ENCODE measurements at regions not wholly inside any gene's neighbourhood (a gene's known extent, or its start where the extent isn't known, plus 50 kb on each side); places are given as distances from the start of the nearest gene placed in this dataset.

DNA sequence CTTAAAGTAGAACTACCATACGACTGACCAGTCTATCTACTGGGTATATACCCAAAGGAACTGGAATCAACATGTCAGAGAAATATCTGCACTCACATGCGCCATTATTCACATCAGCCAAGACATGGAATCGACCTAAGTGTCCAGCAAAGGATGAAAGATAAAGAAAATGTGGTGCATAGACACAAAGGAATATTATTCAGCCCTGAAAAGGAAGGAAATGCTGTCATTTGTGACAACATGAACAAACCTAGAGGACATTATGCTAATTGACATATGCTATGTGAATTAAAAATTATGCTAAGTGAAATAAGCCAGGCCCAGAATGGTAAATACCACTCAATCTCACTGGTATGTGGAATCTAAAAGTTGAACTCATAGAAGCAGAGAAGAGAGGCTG is 123.7 kb downstream of the KLF6 start:
- no peak for TF ChIP-seq EZH2 (IDR thresholded peaks at IDR 0.05; ENCODE audit: borderline replicate concordance, insufficient read depth, low read depth, low read length, poor library complexity, severe bottlenecking)
- TF ChIP-seq, protein P1, sequence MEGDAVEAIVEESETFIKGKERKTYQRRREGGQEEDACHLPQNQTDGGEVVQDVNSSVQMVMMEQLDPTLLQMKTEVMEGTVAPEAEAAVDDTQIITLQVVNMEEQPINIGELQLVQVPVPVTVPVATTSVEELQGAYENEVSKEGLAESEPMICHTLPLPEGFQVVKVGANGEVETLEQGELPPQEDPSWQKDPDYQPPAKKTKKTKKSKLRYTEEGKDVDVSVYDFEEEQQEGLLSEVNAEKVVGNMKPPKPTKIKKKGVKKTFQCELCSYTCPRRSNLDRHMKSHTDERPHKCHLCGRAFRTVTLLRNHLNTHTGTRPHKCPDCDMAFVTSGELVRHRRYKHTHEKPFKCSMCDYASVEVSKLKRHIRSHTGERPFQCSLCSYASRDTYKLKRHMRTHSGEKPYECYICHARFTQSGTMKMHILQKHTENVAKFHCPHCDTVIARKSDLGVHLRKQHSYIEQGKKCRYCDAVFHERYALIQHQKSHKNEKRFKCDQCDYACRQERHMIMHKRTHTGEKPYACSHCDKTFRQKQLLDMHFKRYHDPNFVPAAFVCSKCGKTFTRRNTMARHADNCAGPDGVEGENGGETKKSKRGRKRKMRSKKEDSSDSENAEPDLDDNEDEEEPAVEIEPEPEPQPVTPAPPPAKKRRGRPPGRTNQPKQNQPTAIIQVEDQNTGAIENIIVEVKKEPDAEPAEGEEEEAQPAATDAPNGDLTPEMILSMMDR (IDR thresholded peaks at IDR 0.05): no peak

All from B cell (primary cell).